H9 (cell line): ENCODE measurements at regions not wholly inside any gene's neighbourhood (a gene's known extent, or its start where the extent isn't known, plus 50 kb on each side); places are given as distances from the start of the nearest gene placed in this dataset.

ENCODE experiments used
- DNase-seq: peaks from one replicate; pipeline ENCODE4 v3.0.0-alpha.2; 2017
- H2AFZ ChIP-seq: one replicate; pipeline ENCODE4 v1.6.1; 2013; ENCODE audit warnings: mild to moderate bottlenecking, low read length, control low read depth, moderate library complexity
- H2AK5ac ChIP-seq: 2 replicates; pipeline ENCODE4 v1.6.1; 2013; ENCODE audit warnings: low read length, control low read depth, mixed read lengths; ENCODE audit not compliant: insufficient read length
- H2BK120ac ChIP-seq: one replicate; pipeline ENCODE4 v1.6.1; 2013; ENCODE audit warnings: low read depth, mild to moderate bottlenecking, low read length, control low read depth, inconsistent platforms; ENCODE audit not compliant: poor library complexity, severe bottlenecking
- H2BK12ac ChIP-seq: 2 replicates; pipeline ENCODE4 v1.6.1; 2013; ENCODE audit warnings: low read length, control low read depth, mixed read lengths, low read depth; ENCODE audit not compliant: insufficient read length
- H2BK15ac ChIP-seq: 2 replicates; pipeline ENCODE4 v1.6.1; 2013; ENCODE audit warnings: low read depth, low read length, control low read depth
- H2BK20ac ChIP-seq: one replicate; pipeline ENCODE4 v1.6.1; 2013; ENCODE audit warnings: low read depth, mild to moderate bottlenecking, low read length, control low read depth, inconsistent platforms; ENCODE audit not compliant: poor library complexity, severe bottlenecking
- H2BK5ac ChIP-seq: 2 replicates; pipeline ENCODE4 v1.6.1; 2013; ENCODE audit warnings: low read length, control low read depth, mixed read lengths; ENCODE audit not compliant: insufficient read length
- H3K14ac ChIP-seq: 2 replicates; pipeline ENCODE4 v1.6.1; 2013; ENCODE audit warnings: low read length, control low read depth; ENCODE audit not compliant: insufficient read depth
- H3K18ac ChIP-seq: 2 replicates; pipeline ENCODE4 v1.6.1; 2013; ENCODE audit warnings: low read depth, mild to moderate bottlenecking, mixed read lengths, low read length, control low read depth; ENCODE audit not compliant: insufficient read length
- H3K23ac ChIP-seq: 2 replicates; pipeline ENCODE4 v1.6.1; 2013; ENCODE audit warnings: low read length, control low read depth, mixed read lengths, low read depth; ENCODE audit not compliant: insufficient read length
- H3K23me2 ChIP-seq: 2 replicates; pipeline ENCODE4 v1.6.1; 2013; ENCODE audit warnings: low read depth, mild to moderate bottlenecking, mixed read lengths, low read length, control low read depth; ENCODE audit not compliant: insufficient read length, poor library complexity, severe bottlenecking
- H3K27ac ChIP-seq: 2 replicates; pipeline ENCODE4 v1.5.1; 2013; ENCODE audit warnings: low read length, control low read depth, mixed read lengths, low read depth; ENCODE audit not compliant: insufficient read length
- H3K27me3 ChIP-seq: 2 replicates; pipeline ENCODE4 v1.6.1; 2013; ENCODE audit warnings: low read length, control low read depth, inconsistent platforms; ENCODE audit not compliant: insufficient read depth
- H3K4ac ChIP-seq: 2 replicates; pipeline ENCODE4 v1.6.1; 2013; ENCODE audit warnings: low read depth, mild to moderate bottlenecking, control low read depth, inconsistent platforms, low read length, moderate library complexity
- H3K4me1 ChIP-seq: 2 replicates; pipeline ENCODE4 v1.6.1; 2013; ENCODE audit warnings: low read length, control low read depth, inconsistent platforms; ENCODE audit not compliant: insufficient read depth
- H3K4me2 ChIP-seq: 2 replicates; pipeline ENCODE4 v1.6.1; 2013; ENCODE audit warnings: low read length, control low read depth, mixed read lengths; ENCODE audit not compliant: insufficient read length, insufficient read depth
- H3K56ac ChIP-seq: 2 replicates; pipeline ENCODE4 v1.6.1; 2013; ENCODE audit warnings: low read depth, mild to moderate bottlenecking, mixed read lengths, low read length, control low read depth; ENCODE audit not compliant: insufficient read length
- H3K79me1 ChIP-seq: 2 replicates; pipeline ENCODE4 v1.6.1; 2013; ENCODE audit warnings: low read depth, mild to moderate bottlenecking, moderate library complexity, low read length, control low read depth, inconsistent platforms; ENCODE audit not compliant: insufficient read depth, poor library complexity, severe bottlenecking
- H3K79me2 ChIP-seq: 2 replicates; pipeline ENCODE4 v1.6.1; 2013; ENCODE audit warnings: low read length, control low read depth, inconsistent platforms; ENCODE audit not compliant: insufficient read depth
- H3K9ac ChIP-seq: 2 replicates; pipeline ENCODE4 v1.6.1; 2013; ENCODE audit warnings: low read length, control low read depth, mixed read lengths; ENCODE audit not compliant: insufficient read length; ENCODE audit errors: extremely low read depth
- H3K9me3 ChIP-seq: one replicate; pipeline ENCODE4 v1.6.1; 2013; ENCODE audit warnings: low read depth, low read length, inconsistent platforms; ENCODE audit not compliant: control insufficient read depth
- H3T11ph ChIP-seq: one replicate; pipeline ENCODE4 v1.6.1; 2013; ENCODE audit warnings: mild to moderate bottlenecking, low read length, control low read depth, inconsistent platforms
- H4K20me1 ChIP-seq: one replicate; pipeline ENCODE4 v1.6.1; 2013; ENCODE audit not compliant: control insufficient read depth, insufficient read length, insufficient read depth
- H4K5ac ChIP-seq: 2 replicates; pipeline ENCODE4 v1.6.1; 2013; ENCODE audit warnings: low read depth, mild to moderate bottlenecking, mixed read lengths, low read length, control low read depth; ENCODE audit not compliant: insufficient read length
- H4K8ac ChIP-seq: replicated peaks from 2 replicates; pipeline ENCODE4 v1.6.1; 2013; ENCODE audit warnings: low read length, control low read depth, mixed read lengths, low read depth; ENCODE audit not compliant: insufficient read length
- H4K91ac ChIP-seq: 2 replicates; pipeline ENCODE4 v1.6.1; 2013; ENCODE audit warnings: low read depth, mild to moderate bottlenecking, moderate library complexity, mixed read lengths, low read length, control low read depth; ENCODE audit not compliant: insufficient read length
- H3K27ac Mint-ChIP-seq, 3 experiments: 2 replicates in 2 of 3; 3 replicates in 1 of 3; pipeline ENCODE4 v1.8.0; 2020 to 2021; ENCODE audit warnings: mixed read lengths in 3 of 3, mild to moderate bottlenecking in 1 of 3, moderate library complexity in 1 of 3
- H3K27me3 Mint-ChIP-seq: 2 replicates; pipeline ENCODE4 v1.8.0; 2021; ENCODE audit warnings: low read depth, mild to moderate bottlenecking, moderate library complexity, mixed read lengths
- H3K36me3 Mint-ChIP-seq, 3 experiments: 2 replicates in 2 of 3; 3 replicates in 1 of 3; pipeline ENCODE4 v1.8.0; 2020 to 2021; ENCODE audit warnings: low read depth in 3 of 3, mixed read lengths in 3 of 3; ENCODE audit not compliant: insufficient read depth in 1 of 3
- H3K4me1 Mint-ChIP-seq, 2 experiments: 2 replicates each; pipeline ENCODE4 v1.8.0; 2020; ENCODE audit warnings: mixed read lengths in 2 of 2
- H3K4me3 Mint-ChIP-seq, 2 experiments: 2 replicates in 1 of 2; 3 replicates in 1 of 2; pipeline ENCODE4 v1.8.0; 2020 to 2021; ENCODE audit warnings: mild to moderate bottlenecking in 2 of 2, mixed read lengths in 2 of 2, moderate library complexity in 1 of 2
- H3K9me3 Mint-ChIP-seq, 2 experiments: 2 replicates in 1 of 2; 3 replicates in 1 of 2; pipeline ENCODE4 v1.8.0; 2020; ENCODE audit warnings: mild to moderate bottlenecking in 2 of 2, mixed read lengths in 2 of 2, moderate library complexity in 1 of 2
- WGBS: extraction: QIAGEN DNeasy Blood & Tissue Kit; methylation state at CpG from one replicate; pipeline ENCODE4 v1.1.7; 2013; ENCODE audit warnings: missing lambda C conversion rate, low lambda C conversion rate, mixed read lengths; ENCODE audit not compliant: insufficient read length; ENCODE audit errors: extremely low coverage; 5-methylcytosine and 5-hydroxymethylcytosine counted together
- TF ChIP-seq, protein P1 (sequence below): fragments of 200-600 bp; sonication (generic); conservative IDR thresholded peaks from 3 replicates; pipeline ENCODE4 v1.8.0; 2021; ENCODE audit warnings: antibody characterized with exemption, mild to moderate bottlenecking

DNA sequence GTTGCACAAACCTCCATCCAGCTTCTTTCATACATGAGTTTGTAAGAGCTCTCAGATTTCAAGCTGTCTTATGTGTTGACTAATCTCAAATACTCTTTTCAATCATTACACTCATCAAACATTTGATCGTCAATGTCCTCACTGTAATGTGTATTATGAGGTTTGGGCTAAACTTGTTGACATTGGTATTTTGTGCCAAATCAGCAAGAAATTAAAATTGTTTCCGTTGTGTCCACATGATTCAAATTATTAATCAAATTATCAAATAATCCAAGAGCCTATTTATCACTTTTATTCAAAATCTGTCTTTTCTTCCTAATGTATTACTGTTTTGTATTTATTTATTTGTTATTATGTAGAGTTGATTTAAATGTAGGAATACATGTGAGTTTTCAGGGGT, 283.4 kb downstream of the GAS1 start:
- no peak overlapping the region for H3K14ac ChIP-seq
- no peak overlapping the region for H2AFZ ChIP-seq
- H2AK5ac ChIP-seq = no peak overlapping the region
- H4K8ac ChIP-seq = no peak overlapping the region
- DNase-seq = no peak
- no peak overlapping the region for H3K18ac ChIP-seq
- no peak overlapping the region for H3K56ac ChIP-seq
- H3K23me2 ChIP-seq = no peaks in the 10 kb centered on the region
- H3K27ac ChIP-seq = no peak overlapping the region
- no CpG with 5 or more reads among the region's 2 CpGs for WGBS
- H3K23ac ChIP-seq = no peak overlapping the region
- H3K79me2 ChIP-seq = no peaks in the 10 kb centered on the region
- Mint-ChIP-seq H3K4me1 (no peaks in the 10 kb centered on the region), H3K27me3 (peaks cover 5% of the 10 kb centered on the region), H3K36me3 (no peaks in the 10 kb centered on the region), H3K4me3 (no peak overlapping the region), H3K9me3 (no peaks in the 10 kb centered on the region), H3K27ac (no peak overlapping the region)
- H2BK20ac ChIP-seq = no peak overlapping the region
- no peaks in the 10 kb centered on the region for H4K20me1 ChIP-seq
- H3T11ph ChIP-seq = no peak overlapping the region
- no peak overlapping the region for H4K91ac ChIP-seq
- no peak overlapping the region for H2BK120ac ChIP-seq
- no peak overlapping the region for H3K9ac ChIP-seq
- H3K27me3 ChIP-seq = no peaks in the 10 kb centered on the region; the same call in 1 of the 2 replicates
- no peaks in the 10 kb centered on the region for H3K9me3 ChIP-seq
- H2BK12ac ChIP-seq = no peak overlapping the region
- no peak overlapping the region for H3K4me2 ChIP-seq
- H3K79me1 ChIP-seq = no peaks in the 10 kb centered on the region
- no peak overlapping the region for H2BK5ac ChIP-seq
- no peak overlapping the region for H4K5ac ChIP-seq
- TF ChIP-seq, protein P1, sequence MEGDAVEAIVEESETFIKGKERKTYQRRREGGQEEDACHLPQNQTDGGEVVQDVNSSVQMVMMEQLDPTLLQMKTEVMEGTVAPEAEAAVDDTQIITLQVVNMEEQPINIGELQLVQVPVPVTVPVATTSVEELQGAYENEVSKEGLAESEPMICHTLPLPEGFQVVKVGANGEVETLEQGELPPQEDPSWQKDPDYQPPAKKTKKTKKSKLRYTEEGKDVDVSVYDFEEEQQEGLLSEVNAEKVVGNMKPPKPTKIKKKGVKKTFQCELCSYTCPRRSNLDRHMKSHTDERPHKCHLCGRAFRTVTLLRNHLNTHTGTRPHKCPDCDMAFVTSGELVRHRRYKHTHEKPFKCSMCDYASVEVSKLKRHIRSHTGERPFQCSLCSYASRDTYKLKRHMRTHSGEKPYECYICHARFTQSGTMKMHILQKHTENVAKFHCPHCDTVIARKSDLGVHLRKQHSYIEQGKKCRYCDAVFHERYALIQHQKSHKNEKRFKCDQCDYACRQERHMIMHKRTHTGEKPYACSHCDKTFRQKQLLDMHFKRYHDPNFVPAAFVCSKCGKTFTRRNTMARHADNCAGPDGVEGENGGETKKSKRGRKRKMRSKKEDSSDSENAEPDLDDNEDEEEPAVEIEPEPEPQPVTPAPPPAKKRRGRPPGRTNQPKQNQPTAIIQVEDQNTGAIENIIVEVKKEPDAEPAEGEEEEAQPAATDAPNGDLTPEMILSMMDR = no peak
- H2BK15ac ChIP-seq = no peak overlapping the region
- H3K4ac ChIP-seq = no peak overlapping the region
- H3K4me1 ChIP-seq = no peaks in the 10 kb centered on the region
